GM23338 (cell line): ENCODE measurements at regions not wholly inside any gene's neighbourhood (a gene's known extent, or its start where the extent isn't known, plus 50 kb on each side); places are given as distances from the start of the nearest gene placed in this dataset.

Experiments used
- ATAC-seq: fragments of 200-7000 bp; cut with Tn5 transposase; 3 replicates; pipeline ENCODE4 v1.9.1; 2020
- DNase-seq: peaks from one replicate; pipeline ENCODE4 v3.0.0-alpha.2; 2015; ENCODE audit warnings: low spot score
- H2AFZ ChIP-seq: fragments of 200-600 bp; sonication (generic); 2 replicates; pipeline ENCODE4 v1.8.0; 2016; ENCODE audit warnings: antibody characterized with exemption, mild to moderate bottlenecking, moderate library complexity
- H3F3A ChIP-seq: fragments of 200-600 bp; sonication (generic); replicated peaks from 2 replicates; pipeline ENCODE4 v1.8.0; 2017; ENCODE audit warnings: antibody characterized with exemption, mixed run types, low read depth
- H3K27ac ChIP-seq: fragments of 200-600 bp; sonication (generic); 2 replicates; pipeline ENCODE4 v1.6.1; 2016; ENCODE audit warnings: low read depth
- H3K27me3 ChIP-seq: fragments of 200-600 bp; sonication (generic); 2 replicates; pipeline ENCODE4 v1.8.0; 2016; ENCODE audit warnings: mild to moderate bottlenecking, mixed run types, moderate library complexity; ENCODE audit not compliant: insufficient read depth
- H3K36me3 ChIP-seq: fragments of 200-600 bp; sonication (generic); 2 replicates; pipeline ENCODE4 v1.8.0; 2016; ENCODE audit warnings: mild to moderate bottlenecking; ENCODE audit not compliant: insufficient read depth
- H3K4me1 ChIP-seq: fragments of 200-600 bp; sonication (generic); 2 replicates; pipeline ENCODE4 v1.8.0; 2016; ENCODE audit warnings: mild to moderate bottlenecking, moderate library complexity; ENCODE audit not compliant: insufficient read depth
- H3K4me2 ChIP-seq: fragments of 200-600 bp; sonication (generic); 2 replicates; pipeline ENCODE4 v1.7.1; 2017; ENCODE audit warnings: mixed run types
- H3K4me3 ChIP-seq: fragments of 200-600 bp; sonication (generic); 2 replicates; pipeline ENCODE4 v1.6.1; 2016; ENCODE audit warnings: mixed run types
- H3K79me2 ChIP-seq: fragments of 200-600 bp; sonication (generic); replicated peaks from 2 replicates; pipeline ENCODE4 v1.8.0; 2017; ENCODE audit warnings: mild to moderate bottlenecking; ENCODE audit not compliant: insufficient read depth
- H3K9me2 ChIP-seq: fragments of 200-600 bp; sonication (generic); 2 replicates; pipeline ENCODE4 v1.8.0; 2017; ENCODE audit not compliant: insufficient read depth
- H4K20me1 ChIP-seq: fragments of 200-600 bp; sonication (generic); replicated peaks from 2 replicates; pipeline ENCODE4 v1.8.0; 2017; ENCODE audit warnings: mild to moderate bottlenecking; ENCODE audit not compliant: insufficient read depth
- H3K27ac Mint-ChIP-seq: 2 replicates; pipeline ENCODE4 v1.8.0; 2020; ENCODE audit warnings: inconsistent platforms, mild to moderate bottlenecking, moderate library complexity, mixed read lengths
- H3K27me3 Mint-ChIP-seq: 3 replicates; pipeline ENCODE4 v1.8.0; 2022; ENCODE audit warnings: low read depth, mild to moderate bottlenecking, moderate library complexity, mixed read lengths, inconsistent platforms; ENCODE audit not compliant: insufficient read depth, poor library complexity
- H3K36me3 Mint-ChIP-seq: 3 replicates; pipeline ENCODE4 v1.8.0; 2021; ENCODE audit warnings: low read depth, mild to moderate bottlenecking, inconsistent platforms, moderate library complexity, mixed read lengths
- H3K4me1 Mint-ChIP-seq: 3 replicates; pipeline ENCODE4 v1.8.0; 2020; ENCODE audit warnings: mild to moderate bottlenecking, inconsistent platforms, mixed read lengths
- H3K4me3 Mint-ChIP-seq: 3 replicates; pipeline ENCODE4 v1.8.0; 2021; ENCODE audit warnings: moderate library complexity, mild to moderate bottlenecking, inconsistent platforms, mixed read lengths
- H3K9me3 Mint-ChIP-seq: 3 replicates; pipeline ENCODE4 v1.8.0; 2020; ENCODE audit warnings: moderate library complexity, mild to moderate bottlenecking, inconsistent platforms, mixed read lengths
- CREB1 ChIP-seq: fragments of 250-450 bp; sonication (Bioruptor Pico); IDR thresholded peaks from 2 replicates; pipeline ENCODE4 v1.5.0; 2020; ENCODE audit warnings: low read depth, mild to moderate bottlenecking, moderate library complexity
- EZH2 ChIP-seq: fragments of 200-600 bp; sonication (generic); IDR thresholded peaks from one replicate; pipeline ENCODE4 v1.8.0; 2017; ENCODE audit warnings: antibody characterized with exemption, mild to moderate bottlenecking, low read depth; ENCODE audit not compliant: unreplicated experiment
- JUNB ChIP-seq: IDR thresholded peaks from one replicate; pipeline ENCODE4 v1.6.1; 2016; ENCODE audit warnings: antibody characterized with exemption; ENCODE audit not compliant: unreplicated experiment
- NANOG ChIP-seq: IDR thresholded peaks from 2 replicates; pipeline ENCODE4 v1.6.1; 2016; ENCODE audit warnings: antibody characterized with exemption, borderline replicate concordance
- STAT1 ChIP-seq: IDR thresholded peaks from one replicate; pipeline ENCODE4 v1.6.1; 2016; ENCODE audit warnings: antibody characterized with exemption; ENCODE audit not compliant: unreplicated experiment
- TF ChIP-seq, protein P1 (sequence below): fragments of 250-450 bp; sonication (Bioruptor Pico); IDR thresholded peaks from 2 replicates; pipeline ENCODE4 v1.5.0; 2020; ENCODE audit warnings: mild to moderate bottlenecking, moderate library complexity
- TF ChIP-seq, protein P2 (sequence below): IDR thresholded peaks from 2 replicates; pipeline ENCODE4 v1.6.1; 2016; ENCODE audit warnings: antibody characterized with exemption

DNA sequence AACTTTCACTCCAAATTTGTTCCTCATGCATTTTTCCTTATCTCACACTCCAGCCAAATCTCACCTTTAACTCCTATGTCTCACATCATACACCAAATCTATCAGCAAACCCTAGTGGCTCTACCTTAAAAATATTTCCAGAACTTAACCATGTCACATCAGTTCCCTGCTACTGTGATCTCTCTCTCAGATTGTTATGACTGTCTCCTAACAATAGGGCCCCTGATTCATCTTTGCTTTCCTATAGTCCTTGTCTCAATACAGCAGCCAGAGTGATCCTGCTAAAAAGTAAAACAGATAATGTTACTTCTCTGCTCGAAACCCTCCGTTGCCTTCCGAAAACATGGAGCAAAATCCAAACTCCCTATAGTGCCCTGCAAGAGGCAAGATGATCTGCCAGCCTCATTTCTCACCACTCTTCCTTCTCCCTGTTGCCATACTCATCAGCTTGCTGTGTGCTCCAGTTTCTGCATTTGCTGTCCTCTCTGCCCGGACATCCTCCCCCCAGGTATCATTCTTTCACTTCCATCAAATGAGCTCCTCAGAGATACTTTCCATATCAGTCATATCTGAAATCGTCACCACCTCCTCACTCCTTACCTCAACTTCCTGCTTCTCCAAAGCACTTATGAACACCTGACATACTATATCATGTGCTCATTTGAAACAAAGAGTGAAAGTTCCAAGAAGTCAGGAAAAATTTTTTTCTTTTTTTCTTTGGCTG, 293.4 kb upstream of the NR3C2 start (continued):
- TF ChIP-seq, protein P1, sequence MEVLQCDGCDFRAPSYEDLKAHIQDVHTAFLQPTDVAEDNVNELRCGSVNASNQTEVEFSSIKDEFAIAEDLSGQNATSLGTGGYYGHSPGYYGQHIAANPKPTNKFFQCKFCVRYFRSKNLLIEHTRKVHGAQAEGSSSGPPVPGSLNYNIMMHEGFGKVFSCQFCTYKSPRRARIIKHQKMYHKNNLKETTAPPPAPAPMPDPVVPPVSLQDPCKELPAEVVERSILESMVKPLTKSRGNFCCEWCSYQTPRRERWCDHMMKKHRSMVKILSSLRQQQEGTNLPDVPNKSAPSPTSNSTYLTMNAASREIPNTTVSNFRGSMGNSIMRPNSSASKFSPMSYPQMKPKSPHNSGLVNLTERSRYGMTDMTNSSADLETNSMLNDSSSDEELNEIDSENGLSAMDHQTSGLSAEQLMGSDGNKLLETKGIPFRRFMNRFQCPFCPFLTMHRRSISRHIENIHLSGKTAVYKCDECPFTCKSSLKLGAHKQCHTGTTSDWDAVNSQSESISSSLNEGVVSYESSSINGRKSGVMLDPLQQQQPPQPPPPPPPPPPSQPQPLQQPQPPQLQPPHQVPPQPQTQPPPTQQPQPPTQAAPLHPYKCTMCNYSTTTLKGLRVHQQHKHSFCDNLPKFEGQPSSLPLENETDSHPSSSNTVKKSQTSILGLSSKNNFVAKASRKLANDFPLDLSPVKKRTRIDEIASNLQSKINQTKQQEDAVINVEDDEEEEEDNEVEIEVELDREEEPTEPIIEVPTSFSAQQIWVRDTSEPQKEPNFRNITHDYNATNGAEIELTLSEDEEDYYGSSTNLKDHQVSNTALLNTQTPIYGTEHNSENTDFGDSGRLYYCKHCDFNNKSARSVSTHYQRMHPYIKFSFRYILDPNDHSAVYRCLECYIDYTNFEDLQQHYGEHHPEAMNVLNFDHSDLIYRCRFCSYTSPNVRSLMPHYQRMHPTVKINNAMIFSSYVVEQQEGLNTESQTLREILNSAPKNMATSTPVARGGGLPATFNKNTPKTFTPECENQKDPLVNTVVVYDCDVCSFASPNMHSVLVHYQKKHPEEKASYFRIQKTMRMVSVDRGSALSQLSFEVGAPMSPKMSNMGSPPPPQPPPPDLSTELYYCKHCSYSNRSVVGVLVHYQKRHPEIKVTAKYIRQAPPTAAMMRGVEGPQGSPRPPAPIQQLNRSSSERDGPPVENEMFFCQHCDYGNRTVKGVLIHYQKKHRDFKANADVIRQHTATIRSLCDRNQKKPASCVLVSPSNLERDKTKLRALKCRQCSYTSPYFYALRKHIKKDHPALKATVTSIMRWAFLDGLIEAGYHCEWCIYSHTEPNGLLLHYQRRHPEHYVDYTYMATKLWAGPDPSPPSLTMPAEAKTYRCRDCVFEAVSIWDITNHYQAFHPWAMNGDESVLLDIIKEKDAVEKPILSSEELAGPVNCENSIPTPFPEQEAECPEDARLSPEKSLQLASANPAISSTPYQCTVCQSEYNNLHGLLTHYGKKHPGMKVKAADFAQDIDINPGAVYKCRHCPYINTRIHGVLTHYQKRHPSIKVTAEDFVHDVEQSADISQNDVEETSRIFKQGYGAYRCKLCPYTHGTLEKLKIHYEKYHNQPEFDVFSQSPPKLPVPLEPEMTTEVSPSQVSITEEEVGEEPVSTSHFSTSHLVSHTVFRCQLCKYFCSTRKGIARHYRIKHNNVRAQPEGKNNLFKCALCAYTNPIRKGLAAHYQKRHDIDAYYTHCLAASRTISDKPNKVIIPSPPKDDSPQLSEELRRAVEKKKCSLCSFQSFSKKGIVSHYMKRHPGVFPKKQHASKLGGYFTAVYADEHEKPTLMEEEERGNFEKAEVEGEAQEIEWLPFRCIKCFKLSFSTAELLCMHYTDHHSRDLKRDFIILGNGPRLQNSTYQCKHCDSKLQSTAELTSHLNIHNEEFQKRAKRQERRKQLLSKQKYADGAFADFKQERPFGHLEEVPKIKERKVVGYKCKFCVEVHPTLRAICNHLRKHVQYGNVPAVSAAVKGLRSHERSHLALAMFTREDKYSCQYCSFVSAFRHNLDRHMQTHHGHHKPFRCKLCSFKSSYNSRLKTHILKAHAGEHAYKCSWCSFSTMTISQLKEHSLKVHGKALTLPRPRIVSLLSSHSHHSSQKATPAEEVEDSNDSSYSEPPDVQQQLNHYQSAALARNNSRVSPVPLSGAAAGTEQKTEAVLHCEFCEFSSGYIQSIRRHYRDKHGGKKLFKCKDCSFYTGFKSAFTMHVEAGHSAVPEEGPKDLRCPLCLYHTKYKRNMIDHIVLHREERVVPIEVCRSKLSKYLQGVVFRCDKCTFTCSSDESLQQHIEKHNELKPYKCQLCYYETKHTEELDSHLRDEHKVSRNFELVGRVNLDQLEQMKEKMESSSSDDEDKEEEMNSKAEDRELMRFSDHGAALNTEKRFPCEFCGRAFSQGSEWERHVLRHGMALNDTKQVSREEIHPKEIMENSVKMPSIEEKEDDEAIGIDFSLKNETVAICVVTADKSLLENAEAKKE (CRISPR knock-in tag), result no peak
- no peak for TF ChIP-seq STAT1
- TF ChIP-seq EZH2, result no peak
- no peak for TF ChIP-seq NANOG
- TF ChIP-seq, protein P2, sequence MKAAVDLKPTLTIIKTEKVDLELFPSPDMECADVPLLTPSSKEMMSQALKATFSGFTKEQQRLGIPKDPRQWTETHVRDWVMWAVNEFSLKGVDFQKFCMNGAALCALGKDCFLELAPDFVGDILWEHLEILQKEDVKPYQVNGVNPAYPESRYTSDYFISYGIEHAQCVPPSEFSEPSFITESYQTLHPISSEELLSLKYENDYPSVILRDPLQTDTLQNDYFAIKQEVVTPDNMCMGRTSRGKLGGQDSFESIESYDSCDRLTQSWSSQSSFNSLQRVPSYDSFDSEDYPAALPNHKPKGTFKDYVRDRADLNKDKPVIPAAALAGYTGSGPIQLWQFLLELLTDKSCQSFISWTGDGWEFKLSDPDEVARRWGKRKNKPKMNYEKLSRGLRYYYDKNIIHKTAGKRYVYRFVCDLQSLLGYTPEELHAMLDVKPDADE, result no peak

DNA sequence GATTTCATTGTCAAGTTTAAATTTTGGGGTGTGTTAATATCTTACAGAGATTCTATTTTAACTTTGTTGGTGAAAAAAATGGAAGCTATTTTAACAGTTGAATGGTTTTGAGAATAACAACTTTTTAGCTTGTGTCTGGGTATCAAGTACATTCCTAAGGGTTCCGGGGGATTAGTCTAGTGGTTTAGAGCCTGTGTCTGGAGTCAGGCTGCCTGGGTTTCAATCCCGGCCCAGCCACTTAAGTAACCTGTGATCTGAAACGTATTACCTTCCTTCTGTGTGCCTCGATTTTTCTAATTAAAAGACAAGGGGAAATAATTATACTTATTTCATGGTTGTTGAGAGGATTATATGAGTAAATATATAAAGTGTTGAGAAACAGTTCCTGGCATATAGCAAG, 288.6 kb upstream of the NR3C2 start:
- H3K4me1 Mint-ChIP-seq, result peaks cover 4% of the 10 kb centered on the region; the same call in 1 of the 3 replicates
- Histone ChIP-seq H3K27ac (no peak overlapping the region), H3K27me3 (no peaks in the 10 kb centered on the region), H3K4me3 (no peak overlapping the region), H3K9me2 (no peaks in the 10 kb centered on the region), H4K20me1 (no peaks in the 10 kb centered on the region), H3K79me2 (no peaks in the 10 kb centered on the region), H3K4me1 (no peaks in the 10 kb centered on the region), H3K4me2 (no peak overlapping the region), H2AFZ (no peak overlapping the region), H3K36me3 (no peaks in the 10 kb centered on the region), H3F3A (no peaks in the 10 kb centered on the region)
- H3K27me3 Mint-ChIP-seq, result peaks cover 2% of the 10 kb centered on the region
- H3K36me3 Mint-ChIP-seq, result no peaks in the 10 kb centered on the region
- no peak overlapping the region for H3K4me3 Mint-ChIP-seq
- H3K27ac Mint-ChIP-seq, result no peak overlapping the region
- no peaks in the 10 kb centered on the region for H3K9me3 Mint-ChIP-seq
- DNase-seq, result no peak
- ATAC-seq, result no peak
- TF ChIP-seq CREB1 (CRISPR knock-in tag) (no peak), NANOG (no peak), JUNB (no peak)
- TF ChIP-seq, protein P1 (CRISPR knock-in tag), result no peak
